H1 (cell line): ENCODE measurements at regions not wholly inside any gene's neighbourhood (a gene's known extent, or its start where the extent isn't known, plus 50 kb on each side); places are given as distances from the start of the nearest gene placed in this dataset.

Source experiments
- BRCA1 ChIP-seq: IDR thresholded peaks from 2 replicates; pipeline ENCODE4 v1.6.1; 2012; ENCODE audit warnings: low read depth, low read length, improper control_type of control experiment
- EZH2 ChIP-seq: fragments of 200-600 bp; sonication (generic); IDR thresholded peaks from 2 replicates; pipeline ENCODE4 v1.7.1; 2012; ENCODE audit warnings: low read depth, mild to moderate bottlenecking, moderate library complexity, low read length, inconsistent platforms; ENCODE audit not compliant: severe bottlenecking
- JUN ChIP-seq: IDR thresholded peaks from 2 replicates; pipeline ENCODE4 v1.6.1; 2011; ENCODE audit warnings: low read depth, mild to moderate bottlenecking, improper control_type of control experiment, low read length
- PHF8 ChIP-seq: fragments of 200-600 bp; sonication (generic); conservative IDR thresholded peaks from 2 replicates; pipeline ENCODE4 v1.7.1; 2012; ENCODE audit warnings: low read depth, mild to moderate bottlenecking, inconsistent platforms, low read length, moderate library complexity
- POLR2A ChIP-seq, 2 experiments: IDR thresholded peaks; 1 replicate in 1 of 2; 2 replicates in 1 of 2; pipeline ENCODE4 v1.6.1; 2011; ENCODE audit warnings: low read depth in 2 of 2, low read length in 2 of 2, mild to moderate bottlenecking in 2 of 2; ENCODE audit errors: control extremely low read depth in 1 of 2
- SAP30 ChIP-seq: fragments of 300-600 bp; sonication (generic); IDR thresholded peaks from 2 replicates; pipeline ENCODE4 v1.7.1; 2012; ENCODE audit warnings: low read length, moderate library complexity, mild to moderate bottlenecking, inconsistent platforms; ENCODE audit not compliant: insufficient read depth, insufficient replicate concordance
- SIX5 ChIP-seq: IDR thresholded peaks from 2 replicates; pipeline ENCODE4 v1.6.1; 2011; ENCODE audit warnings: mild to moderate bottlenecking, low read depth, low read length
- SP2 ChIP-seq: IDR thresholded peaks from 2 replicates; pipeline ENCODE4 v1.6.1; 2012; ENCODE audit warnings: mild to moderate bottlenecking, low read length, inconsistent platforms
- TAF1 ChIP-seq: IDR thresholded peaks from 2 replicates; pipeline ENCODE4 v1.6.1; 2011; ENCODE audit warnings: mild to moderate bottlenecking, low read depth, low read length
- TCF12 ChIP-seq: IDR thresholded peaks from 2 replicates; pipeline ENCODE4 v1.6.1; 2011; ENCODE audit warnings: low read depth, mild to moderate bottlenecking, low read length
- TEAD4 ChIP-seq: IDR thresholded peaks from 2 replicates; pipeline ENCODE4 v1.6.1; 2012; ENCODE audit warnings: low read depth, low read length, inconsistent platforms, mixed read lengths
- TF ChIP-seq, protein P1 (sequence below): fragments of 300-600 bp; sonication (generic); IDR thresholded peaks from 2 replicates; pipeline ENCODE4 v1.7.1; 2012; ENCODE audit warnings: low read length, moderate library complexity, mild to moderate bottlenecking, inconsistent platforms; ENCODE audit not compliant: insufficient replicate concordance
- TF ChIP-seq, protein P2 (sequence below), 3 experiments: IDR thresholded peaks; 1 replicate in 2 of 3; 2 replicates in 1 of 3; pipeline versions ENCODE4 v1.5.1 to v1.6.1; 2011; ENCODE audit warnings: low read length in 3 of 3, mild to moderate bottlenecking in 3 of 3, inconsistent platforms in 2 of 3, low read depth in 1 of 3, moderate library complexity in 1 of 3; ENCODE audit not compliant: insufficient read depth in 1 of 3; ENCODE audit errors: control extremely low read depth in 1 of 3
- TF ChIP-seq, protein P3 (sequence below): IDR thresholded peaks from 2 replicates; pipeline ENCODE4 v1.6.1; 2011; ENCODE audit warnings: low read depth, mild to moderate bottlenecking, low read length; ENCODE audit not compliant: insufficient read depth

DNA sequence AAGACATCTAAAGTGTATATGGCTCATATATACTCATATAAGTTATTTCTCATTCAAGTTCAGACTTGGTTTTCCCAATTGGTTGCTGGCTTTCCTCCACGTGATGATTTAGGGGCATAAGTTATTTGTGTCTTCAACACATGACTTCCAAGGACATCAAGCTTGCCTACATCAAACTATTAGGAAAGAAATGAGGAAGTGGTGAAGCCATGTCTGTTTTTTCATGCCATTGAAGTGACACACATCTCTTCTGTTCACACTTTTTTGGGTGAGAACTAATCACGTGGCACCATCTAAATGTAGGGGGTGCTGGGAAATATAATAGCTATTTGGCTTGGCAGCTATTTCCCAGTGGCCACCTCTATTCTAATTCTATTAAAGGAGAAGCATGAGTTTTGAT is 282.1 kb downstream of the OMA1 start:
- TF ChIP-seq POLR2A (IDR thresholded peaks at IDR 0.05; ENCODE audit: control extremely low read depth in 1 of 2, low read depth in 2 of 2, low read length in 2 of 2) (no peak), TCF12 (no peak), TAF1 (no peak), TEAD4 (no peak), JUN (no peak), EZH2 (no peak), PHF8 (no peak), SIX5 (no peak), SAP30 (no peak), BRCA1 (no peak), SP2 (no peak)
- TF ChIP-seq, protein P1, sequence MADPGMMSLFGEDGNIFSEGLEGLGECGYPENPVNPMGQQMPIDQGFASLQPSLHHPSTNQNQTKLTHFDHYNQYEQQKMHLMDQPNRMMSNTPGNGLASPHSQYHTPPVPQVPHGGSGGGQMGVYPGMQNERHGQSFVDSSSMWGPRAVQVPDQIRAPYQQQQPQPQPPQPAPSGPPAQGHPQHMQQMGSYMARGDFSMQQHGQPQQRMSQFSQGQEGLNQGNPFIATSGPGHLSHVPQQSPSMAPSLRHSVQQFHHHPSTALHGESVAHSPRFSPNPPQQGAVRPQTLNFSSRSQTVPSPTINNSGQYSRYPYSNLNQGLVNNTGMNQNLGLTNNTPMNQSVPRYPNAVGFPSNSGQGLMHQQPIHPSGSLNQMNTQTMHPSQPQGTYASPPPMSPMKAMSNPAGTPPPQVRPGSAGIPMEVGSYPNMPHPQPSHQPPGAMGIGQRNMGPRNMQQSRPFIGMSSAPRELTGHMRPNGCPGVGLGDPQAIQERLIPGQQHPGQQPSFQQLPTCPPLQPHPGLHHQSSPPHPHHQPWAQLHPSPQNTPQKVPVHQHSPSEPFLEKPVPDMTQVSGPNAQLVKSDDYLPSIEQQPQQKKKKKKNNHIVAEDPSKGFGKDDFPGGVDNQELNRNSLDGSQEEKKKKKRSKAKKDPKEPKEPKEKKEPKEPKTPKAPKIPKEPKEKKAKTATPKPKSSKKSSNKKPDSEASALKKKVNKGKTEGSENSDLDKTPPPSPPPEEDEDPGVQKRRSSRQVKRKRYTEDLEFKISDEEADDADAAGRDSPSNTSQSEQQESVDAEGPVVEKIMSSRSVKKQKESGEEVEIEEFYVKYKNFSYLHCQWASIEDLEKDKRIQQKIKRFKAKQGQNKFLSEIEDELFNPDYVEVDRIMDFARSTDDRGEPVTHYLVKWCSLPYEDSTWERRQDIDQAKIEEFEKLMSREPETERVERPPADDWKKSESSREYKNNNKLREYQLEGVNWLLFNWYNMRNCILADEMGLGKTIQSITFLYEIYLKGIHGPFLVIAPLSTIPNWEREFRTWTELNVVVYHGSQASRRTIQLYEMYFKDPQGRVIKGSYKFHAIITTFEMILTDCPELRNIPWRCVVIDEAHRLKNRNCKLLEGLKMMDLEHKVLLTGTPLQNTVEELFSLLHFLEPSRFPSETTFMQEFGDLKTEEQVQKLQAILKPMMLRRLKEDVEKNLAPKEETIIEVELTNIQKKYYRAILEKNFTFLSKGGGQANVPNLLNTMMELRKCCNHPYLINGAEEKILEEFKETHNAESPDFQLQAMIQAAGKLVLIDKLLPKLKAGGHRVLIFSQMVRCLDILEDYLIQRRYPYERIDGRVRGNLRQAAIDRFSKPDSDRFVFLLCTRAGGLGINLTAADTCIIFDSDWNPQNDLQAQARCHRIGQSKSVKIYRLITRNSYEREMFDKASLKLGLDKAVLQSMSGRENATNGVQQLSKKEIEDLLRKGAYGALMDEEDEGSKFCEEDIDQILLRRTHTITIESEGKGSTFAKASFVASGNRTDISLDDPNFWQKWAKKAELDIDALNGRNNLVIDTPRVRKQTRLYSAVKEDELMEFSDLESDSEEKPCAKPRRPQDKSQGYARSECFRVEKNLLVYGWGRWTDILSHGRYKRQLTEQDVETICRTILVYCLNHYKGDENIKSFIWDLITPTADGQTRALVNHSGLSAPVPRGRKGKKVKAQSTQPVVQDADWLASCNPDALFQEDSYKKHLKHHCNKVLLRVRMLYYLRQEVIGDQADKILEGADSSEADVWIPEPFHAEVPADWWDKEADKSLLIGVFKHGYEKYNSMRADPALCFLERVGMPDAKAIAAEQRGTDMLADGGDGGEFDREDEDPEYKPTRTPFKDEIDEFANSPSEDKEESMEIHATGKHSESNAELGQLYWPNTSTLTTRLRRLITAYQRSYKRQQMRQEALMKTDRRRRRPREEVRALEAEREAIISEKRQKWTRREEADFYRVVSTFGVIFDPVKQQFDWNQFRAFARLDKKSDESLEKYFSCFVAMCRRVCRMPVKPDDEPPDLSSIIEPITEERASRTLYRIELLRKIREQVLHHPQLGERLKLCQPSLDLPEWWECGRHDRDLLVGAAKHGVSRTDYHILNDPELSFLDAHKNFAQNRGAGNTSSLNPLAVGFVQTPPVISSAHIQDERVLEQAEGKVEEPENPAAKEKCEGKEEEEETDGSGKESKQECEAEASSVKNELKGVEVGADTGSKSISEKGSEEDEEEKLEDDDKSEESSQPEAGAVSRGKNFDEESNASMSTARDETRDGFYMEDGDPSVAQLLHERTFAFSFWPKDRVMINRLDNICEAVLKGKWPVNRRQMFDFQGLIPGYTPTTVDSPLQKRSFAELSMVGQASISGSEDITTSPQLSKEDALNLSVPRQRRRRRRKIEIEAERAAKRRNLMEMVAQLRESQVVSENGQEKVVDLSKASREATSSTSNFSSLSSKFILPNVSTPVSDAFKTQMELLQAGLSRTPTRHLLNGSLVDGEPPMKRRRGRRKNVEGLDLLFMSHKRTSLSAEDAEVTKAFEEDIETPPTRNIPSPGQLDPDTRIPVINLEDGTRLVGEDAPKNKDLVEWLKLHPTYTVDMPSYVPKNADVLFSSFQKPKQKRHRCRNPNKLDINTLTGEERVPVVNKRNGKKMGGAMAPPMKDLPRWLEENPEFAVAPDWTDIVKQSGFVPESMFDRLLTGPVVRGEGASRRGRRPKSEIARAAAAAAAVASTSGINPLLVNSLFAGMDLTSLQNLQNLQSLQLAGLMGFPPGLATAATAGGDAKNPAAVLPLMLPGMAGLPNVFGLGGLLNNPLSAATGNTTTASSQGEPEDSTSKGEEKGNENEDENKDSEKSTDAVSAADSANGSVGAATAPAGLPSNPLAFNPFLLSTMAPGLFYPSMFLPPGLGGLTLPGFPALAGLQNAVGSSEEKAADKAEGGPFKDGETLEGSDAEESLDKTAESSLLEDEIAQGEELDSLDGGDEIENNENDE = no peak
- TF ChIP-seq, protein P2, sequence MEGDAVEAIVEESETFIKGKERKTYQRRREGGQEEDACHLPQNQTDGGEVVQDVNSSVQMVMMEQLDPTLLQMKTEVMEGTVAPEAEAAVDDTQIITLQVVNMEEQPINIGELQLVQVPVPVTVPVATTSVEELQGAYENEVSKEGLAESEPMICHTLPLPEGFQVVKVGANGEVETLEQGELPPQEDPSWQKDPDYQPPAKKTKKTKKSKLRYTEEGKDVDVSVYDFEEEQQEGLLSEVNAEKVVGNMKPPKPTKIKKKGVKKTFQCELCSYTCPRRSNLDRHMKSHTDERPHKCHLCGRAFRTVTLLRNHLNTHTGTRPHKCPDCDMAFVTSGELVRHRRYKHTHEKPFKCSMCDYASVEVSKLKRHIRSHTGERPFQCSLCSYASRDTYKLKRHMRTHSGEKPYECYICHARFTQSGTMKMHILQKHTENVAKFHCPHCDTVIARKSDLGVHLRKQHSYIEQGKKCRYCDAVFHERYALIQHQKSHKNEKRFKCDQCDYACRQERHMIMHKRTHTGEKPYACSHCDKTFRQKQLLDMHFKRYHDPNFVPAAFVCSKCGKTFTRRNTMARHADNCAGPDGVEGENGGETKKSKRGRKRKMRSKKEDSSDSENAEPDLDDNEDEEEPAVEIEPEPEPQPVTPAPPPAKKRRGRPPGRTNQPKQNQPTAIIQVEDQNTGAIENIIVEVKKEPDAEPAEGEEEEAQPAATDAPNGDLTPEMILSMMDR (IDR thresholded peaks at IDR 0.05; ENCODE audit: control extremely low read depth in 1 of 3, insufficient read depth in 1 of 3, low read depth in 1 of 3, low read length in 3 of 3) = no peak
- TF ChIP-seq, protein P3, sequence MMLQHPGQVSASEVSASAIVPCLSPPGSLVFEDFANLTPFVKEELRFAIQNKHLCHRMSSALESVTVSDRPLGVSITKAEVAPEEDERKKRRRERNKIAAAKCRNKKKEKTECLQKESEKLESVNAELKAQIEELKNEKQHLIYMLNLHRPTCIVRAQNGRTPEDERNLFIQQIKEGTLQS = no peak
